ENCODE measurements at regions not wholly inside any gene's neighbourhood (a gene's known extent, or its start where the extent isn't known, plus 50 kb on each side); places are given as distances from the start of the nearest gene placed in this dataset.
A peak's percentile ranks its signal among the peaks of the same experiment; 100 is the strongest.

DNA sequence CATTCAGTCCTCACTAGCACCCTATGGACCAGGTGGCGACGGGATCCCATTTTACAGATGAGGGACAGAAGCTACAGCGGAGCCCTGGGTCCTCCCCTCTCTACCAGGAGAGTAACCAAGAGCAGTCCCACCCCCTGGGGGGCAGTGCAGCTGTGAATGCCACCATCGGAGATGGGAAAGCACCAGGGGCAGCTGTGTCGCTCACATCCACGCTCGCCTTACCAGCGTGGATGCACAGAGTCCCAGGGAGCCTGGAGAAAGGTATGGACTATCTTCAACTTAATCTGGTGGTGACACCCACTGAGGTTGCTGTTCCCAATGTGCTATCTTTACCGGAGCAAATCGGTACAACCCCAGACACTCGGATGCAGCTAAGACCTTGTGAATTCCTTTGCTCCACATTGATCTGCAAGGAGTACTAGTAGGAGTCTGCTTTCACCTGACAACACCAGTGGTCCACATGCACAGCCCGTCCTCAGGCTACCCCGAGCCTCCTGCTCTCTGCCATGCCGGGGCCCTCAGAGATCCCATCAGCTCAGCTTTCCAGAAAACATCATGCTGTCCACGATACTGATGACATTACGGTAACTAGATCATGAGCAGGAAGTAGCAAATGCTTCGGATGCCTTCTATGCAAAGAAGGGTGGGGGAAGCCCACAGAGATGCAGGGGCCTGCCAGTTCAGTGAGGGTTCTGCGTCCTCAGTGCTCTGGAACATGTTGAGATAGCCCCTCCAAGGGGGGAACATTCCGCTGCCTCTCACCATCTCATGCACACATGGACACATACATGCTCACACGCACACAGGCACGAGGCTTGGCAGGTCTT lies 126.0 kb downstream of the CTTN start:
- H3K4me3 Mint-ChIP-seq (ENCODE audit: unreplicated experiment): no peak overlapping the region
- DNase-seq (ENCODE audit: low spot score): peak; percentile 79
- H3K9me3 Mint-ChIP-seq (ENCODE audit: low read depth): no peaks in the 10 kb centered on the region
- H3K27me3 Mint-ChIP-seq (ENCODE audit: low read depth): peaks cover 19% of the 10 kb centered on the region
- peaks cover 8% of the 10 kb centered on the region for H3K4me1 Mint-ChIP-seq (ENCODE audit: low read depth)
- H3K36me3 Mint-ChIP-seq (ENCODE audit: low read depth): no peaks in the 10 kb centered on the region
- no peak overlapping the region for H3K27ac Mint-ChIP-seq (ENCODE audit: unreplicated experiment)
- TF ChIP-seq, protein P1, sequence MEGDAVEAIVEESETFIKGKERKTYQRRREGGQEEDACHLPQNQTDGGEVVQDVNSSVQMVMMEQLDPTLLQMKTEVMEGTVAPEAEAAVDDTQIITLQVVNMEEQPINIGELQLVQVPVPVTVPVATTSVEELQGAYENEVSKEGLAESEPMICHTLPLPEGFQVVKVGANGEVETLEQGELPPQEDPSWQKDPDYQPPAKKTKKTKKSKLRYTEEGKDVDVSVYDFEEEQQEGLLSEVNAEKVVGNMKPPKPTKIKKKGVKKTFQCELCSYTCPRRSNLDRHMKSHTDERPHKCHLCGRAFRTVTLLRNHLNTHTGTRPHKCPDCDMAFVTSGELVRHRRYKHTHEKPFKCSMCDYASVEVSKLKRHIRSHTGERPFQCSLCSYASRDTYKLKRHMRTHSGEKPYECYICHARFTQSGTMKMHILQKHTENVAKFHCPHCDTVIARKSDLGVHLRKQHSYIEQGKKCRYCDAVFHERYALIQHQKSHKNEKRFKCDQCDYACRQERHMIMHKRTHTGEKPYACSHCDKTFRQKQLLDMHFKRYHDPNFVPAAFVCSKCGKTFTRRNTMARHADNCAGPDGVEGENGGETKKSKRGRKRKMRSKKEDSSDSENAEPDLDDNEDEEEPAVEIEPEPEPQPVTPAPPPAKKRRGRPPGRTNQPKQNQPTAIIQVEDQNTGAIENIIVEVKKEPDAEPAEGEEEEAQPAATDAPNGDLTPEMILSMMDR (IDR thresholded peaks at IDR 0.05): no peak

DNA sequence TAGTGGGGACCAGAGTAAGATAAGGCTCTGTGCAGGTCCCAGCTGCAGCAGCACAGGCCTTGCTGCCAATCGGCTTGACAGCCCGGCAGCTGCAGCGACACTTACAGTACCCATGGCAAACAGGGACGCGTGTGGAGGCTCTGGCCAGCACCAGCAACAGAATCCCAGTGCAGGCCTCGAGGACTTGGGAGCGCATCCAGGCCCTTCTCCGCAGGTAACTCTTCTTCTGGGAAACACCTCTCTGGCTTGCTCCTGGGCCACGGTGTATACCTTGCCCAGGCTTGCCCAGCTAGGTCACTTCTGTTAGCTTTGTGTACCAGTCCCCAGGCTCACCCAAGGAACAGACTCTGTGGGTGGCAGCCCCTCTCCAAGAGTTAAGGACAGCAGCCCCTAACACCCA lies 126.7 kb downstream of the CTTN start:
- H3K4me3 Mint-ChIP-seq (ENCODE audit: unreplicated experiment): no peak overlapping the region
- DNase-seq (ENCODE audit: low spot score): peak; percentile 72
- H3K9me3 Mint-ChIP-seq (ENCODE audit: low read depth): no peaks in the 10 kb centered on the region
- H3K27ac Mint-ChIP-seq (ENCODE audit: unreplicated experiment): no peak overlapping the region
- no peaks in the 10 kb centered on the region for H3K36me3 Mint-ChIP-seq (ENCODE audit: low read depth)
- H3K4me1 Mint-ChIP-seq (ENCODE audit: low read depth): peaks cover 8% of the 10 kb centered on the region
- TF ChIP-seq, protein P1 (IDR thresholded peaks at IDR 0.05): no peak
- peaks cover 19% of the 10 kb centered on the region for H3K27me3 Mint-ChIP-seq (ENCODE audit: low read depth)

DNA sequence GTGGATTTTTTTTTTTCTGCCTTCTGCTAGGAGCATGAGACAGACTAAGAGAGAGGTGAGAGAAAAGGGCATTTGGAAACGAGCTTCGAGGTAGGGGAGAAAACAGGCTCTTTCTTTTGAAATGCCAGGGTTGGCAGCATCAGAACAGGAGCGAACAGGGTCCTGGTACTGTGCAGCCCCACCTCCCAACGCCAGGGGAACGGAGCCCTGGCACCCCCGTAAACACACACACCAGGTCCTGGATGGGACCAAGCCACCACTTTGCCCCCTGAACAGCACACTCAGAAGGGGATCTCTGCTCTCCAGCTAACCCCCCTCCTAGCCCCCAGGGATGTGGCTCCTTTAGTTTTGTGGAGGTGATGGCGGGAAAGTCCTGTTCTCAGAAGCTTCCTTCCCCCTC lies 127.1 kb downstream of the CTTN start:
- TF ChIP-seq, protein P1 (IDR thresholded peaks at IDR 0.05): no peak
- Mint-ChIP-seq H3K9me3 (ENCODE audit: low read depth) (no peaks in the 10 kb centered on the region), H3K27ac (ENCODE audit: unreplicated experiment) (no peak overlapping the region), H3K4me1 (ENCODE audit: low read depth) (peaks cover 8% of the 10 kb centered on the region), H3K27me3 (ENCODE audit: low read depth) (peaks cover 19% of the 10 kb centered on the region), H3K4me3 (ENCODE audit: unreplicated experiment) (no peak overlapping the region), H3K36me3 (ENCODE audit: low read depth) (no peaks in the 10 kb centered on the region)
- DNase-seq (ENCODE audit: low spot score): peak; percentile 47

DNA sequence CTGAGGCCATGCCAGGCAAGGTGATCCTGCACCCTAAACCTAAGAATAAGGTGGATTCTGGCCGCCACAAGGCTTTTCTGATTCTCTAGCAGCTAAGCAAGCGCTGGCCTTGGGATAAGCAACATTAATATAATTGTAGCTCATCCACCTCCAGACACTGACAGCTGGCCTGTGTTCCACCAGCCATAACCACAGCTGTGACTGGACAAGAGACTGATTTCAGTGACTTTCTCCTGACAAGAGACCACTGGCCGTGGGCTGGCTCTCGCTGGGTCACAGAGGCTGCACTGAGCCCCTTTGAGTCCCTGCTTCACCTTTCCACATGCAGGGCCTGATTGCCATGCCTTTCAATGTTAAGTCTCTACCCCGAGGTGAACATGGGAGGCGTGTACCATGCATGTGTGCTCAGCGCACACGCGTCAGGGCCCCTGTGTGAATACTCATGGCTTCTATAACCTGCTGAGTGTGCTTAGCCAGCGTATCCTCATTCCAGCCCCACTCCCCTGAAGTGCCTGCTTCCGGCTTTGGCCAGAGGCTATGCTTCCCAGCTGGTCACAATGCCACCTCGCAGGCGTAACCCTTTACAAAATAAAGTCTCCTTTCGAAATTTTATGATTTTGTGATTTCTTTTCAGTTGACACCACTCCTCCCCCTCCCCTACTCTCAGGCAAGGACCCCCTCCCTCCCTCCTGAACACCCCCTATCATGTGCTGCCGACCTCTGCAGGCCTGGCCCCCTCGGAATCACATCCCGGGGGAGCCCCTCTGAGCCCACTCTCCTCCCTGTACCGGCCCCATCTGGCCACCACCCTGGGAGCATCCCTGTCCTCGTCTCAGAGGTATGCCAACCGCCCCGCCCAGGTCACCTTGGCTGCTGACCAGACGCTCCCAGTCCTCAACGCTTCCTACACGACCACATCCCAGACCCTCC lies 128.1 kb downstream of the CTTN start:
- no peak overlapping the region for H3K4me3 Mint-ChIP-seq (ENCODE audit: unreplicated experiment)
- H3K36me3 Mint-ChIP-seq (ENCODE audit: low read depth): no peaks in the 10 kb centered on the region
- peaks cover 8% of the 10 kb centered on the region for H3K4me1 Mint-ChIP-seq (ENCODE audit: low read depth)
- H3K27me3 Mint-ChIP-seq (ENCODE audit: low read depth): peaks cover 14% of the 10 kb centered on the region
- TF ChIP-seq, protein P1 (IDR thresholded peaks at IDR 0.05): no peak
- DNase-seq (ENCODE audit: low spot score): peak; percentile 36
- H3K27ac Mint-ChIP-seq (ENCODE audit: unreplicated experiment): no peak overlapping the region
- no peaks in the 10 kb centered on the region for H3K9me3 Mint-ChIP-seq (ENCODE audit: low read depth)

DNA sequence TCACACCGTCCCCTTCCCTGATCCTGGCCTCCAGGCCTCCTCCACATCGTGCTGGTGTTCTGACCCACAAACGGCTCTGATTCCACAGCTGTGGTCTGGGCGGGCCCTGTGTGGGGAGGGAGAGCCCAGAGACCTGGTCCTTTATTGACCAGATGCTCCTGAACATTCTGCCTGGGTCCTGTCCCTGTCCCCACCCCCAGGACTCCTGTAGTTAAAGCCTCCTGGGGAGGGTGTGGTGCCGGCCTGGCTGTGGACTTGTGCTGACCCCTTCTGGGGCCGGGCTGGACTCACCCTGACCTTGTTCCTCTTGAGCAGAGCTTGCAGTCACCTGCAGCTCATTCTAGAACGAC lies 128.7 kb downstream of the CTTN start:
- Mint-ChIP-seq H3K27ac (ENCODE audit: unreplicated experiment) (no peak overlapping the region), H3K27me3 (ENCODE audit: low read depth) (peaks cover 10% of the 10 kb centered on the region), H3K9me3 (ENCODE audit: low read depth) (no peaks in the 10 kb centered on the region), H3K36me3 (ENCODE audit: low read depth) (no peaks in the 10 kb centered on the region), H3K4me3 (ENCODE audit: unreplicated experiment) (no peak overlapping the region), H3K4me1 (ENCODE audit: low read depth) (peaks cover 8% of the 10 kb centered on the region)
- TF ChIP-seq, protein P1 (IDR thresholded peaks at IDR 0.05): no peak
- peak; percentile 62 for DNase-seq (ENCODE audit: low spot score)

All from chondrocyte (in vitro differentiated cells).